Lung (tissue), 11 donors: ENCODE measurements at regions not wholly inside any gene's neighbourhood (a gene's known extent, or its start where the extent isn't known, plus 50 kb on each side); places are given as distances from the start of the nearest gene placed in this dataset.

ENCODE experiments used
- ATAC-seq: fragments of 200-7000 bp; cut with Tn5 transposase; one replicate; pipeline ENCODE4 v1.9.1; 2020; ENCODE audit warnings: moderate number of reproducible peaks; ENCODE audit not compliant: insufficient read depth, low FRiP score
- DNase-seq, 3 donors: peaks; one replicate each; pipeline ENCODE4 v3.0.0-alpha.2; 2013 to 2017
- H3K27ac ChIP-seq, 2 donors: one replicate each; pipeline ENCODE4 v1.5.1; 2013; ENCODE audit warnings: mild to moderate bottlenecking in 2 of 2, moderate library complexity in 2 of 2, control low read depth in 1 of 2, inconsistent platforms in 1 of 2, low read depth in 1 of 2, low read length in 1 of 2
- H3K27me3 ChIP-seq, 3 donors: one replicate each; pipeline ENCODE4 v1.5.1; 2013; ENCODE audit warnings: low read length in 2 of 3; ENCODE audit not compliant: control insufficient read depth in 3 of 3, insufficient read depth in 3 of 3
- H3K36me3 ChIP-seq, 4 donors: one replicate each; pipeline ENCODE4 v1.5.1; 2013; ENCODE audit warnings: low read length in 4 of 4, mild to moderate bottlenecking in 1 of 4, moderate library complexity in 1 of 4; ENCODE audit not compliant: control insufficient read depth in 4 of 4, insufficient read depth in 4 of 4
- H3K4me1 ChIP-seq, 5 donors: one replicate each; pipeline ENCODE4 v1.5.1; 2013; ENCODE audit warnings: low read length in 5 of 5, mild to moderate bottlenecking in 2 of 5, moderate library complexity in 1 of 5; ENCODE audit not compliant: control insufficient read depth in 5 of 5, insufficient read depth in 5 of 5
- H3K4me3 ChIP-seq: one replicate; pipeline ENCODE4 v1.5.1; 2013; ENCODE audit warnings: mild to moderate bottlenecking, control low read depth, moderate library complexity
- H3K9ac ChIP-seq, 2 donors: one replicate each; pipeline ENCODE4 v1.5.1; 2013; ENCODE audit warnings: low read length in 2 of 2, control low read depth in 1 of 2; ENCODE audit not compliant: insufficient read depth in 1 of 2
- H3K9me3 ChIP-seq, 4 donors: one replicate each; pipeline ENCODE4 v1.5.1; 2013; ENCODE audit warnings: low read length in 3 of 4, mild to moderate bottlenecking in 1 of 4, moderate library complexity in 1 of 4; ENCODE audit not compliant: control insufficient read depth in 4 of 4, insufficient read depth in 3 of 4
- WGBS, 2 donors: extraction: QIAGEN DNeasy Blood & Tissue Kit; methylation state at CpG; one replicate each; pipeline ENCODE4 v1.1.7; 2013; 5-methylcytosine and 5-hydroxymethylcytosine counted together
- TF ChIP-seq, protein P1 (sequence below): IDR thresholded peaks from 2 replicates; pipeline ENCODE4 v1.5.1; 2012; ENCODE audit warnings: mild to moderate bottlenecking; ENCODE audit errors: control extremely low read depth, extremely low read depth
- donor health status: control.
- donor health status: control.
- donor health status: Bipolar disorder and iron deficiency.
- donor health status: healthy.
- donor health status: DM: yes; HTN: yes; CAD: no.

DNA sequence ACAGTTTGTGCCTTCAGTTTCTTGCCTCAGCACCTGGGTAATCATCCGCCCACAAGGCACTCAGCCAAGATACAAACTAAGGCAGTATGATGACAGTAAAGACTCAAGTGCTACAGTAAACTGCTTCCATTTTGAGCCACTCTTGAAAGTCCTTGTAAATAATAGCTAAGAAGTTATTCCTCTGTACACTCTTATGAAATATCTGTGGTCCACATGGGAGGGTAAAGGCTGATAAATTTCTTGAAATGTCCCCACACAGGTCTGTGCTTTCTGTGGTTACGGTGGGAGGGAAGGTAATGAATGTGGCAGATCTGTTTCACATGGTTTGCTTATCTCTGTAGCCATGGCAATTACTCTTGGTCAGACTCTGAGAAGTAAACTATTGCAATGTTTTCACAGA, 551.0 kb upstream of the ZWINT start:
- H3K9ac ChIP-seq: no peak overlapping the region
- H3K27ac ChIP-seq: no peak overlapping the region
- H3K9me3 ChIP-seq: no peaks in the 10 kb centered on the region
- ATAC-seq (peak; percentile 50), DNase-seq (peak in 2 of 3 donors; percentile 40 to 60)
- WGBS, 2 donors: 61 to 75% methylated on average over 2 of the region's 2 CpGs
- H3K4me3 ChIP-seq: no peak overlapping the region
- no peaks in the 10 kb centered on the region for H3K27me3 ChIP-seq
- TF ChIP-seq, protein P1, sequence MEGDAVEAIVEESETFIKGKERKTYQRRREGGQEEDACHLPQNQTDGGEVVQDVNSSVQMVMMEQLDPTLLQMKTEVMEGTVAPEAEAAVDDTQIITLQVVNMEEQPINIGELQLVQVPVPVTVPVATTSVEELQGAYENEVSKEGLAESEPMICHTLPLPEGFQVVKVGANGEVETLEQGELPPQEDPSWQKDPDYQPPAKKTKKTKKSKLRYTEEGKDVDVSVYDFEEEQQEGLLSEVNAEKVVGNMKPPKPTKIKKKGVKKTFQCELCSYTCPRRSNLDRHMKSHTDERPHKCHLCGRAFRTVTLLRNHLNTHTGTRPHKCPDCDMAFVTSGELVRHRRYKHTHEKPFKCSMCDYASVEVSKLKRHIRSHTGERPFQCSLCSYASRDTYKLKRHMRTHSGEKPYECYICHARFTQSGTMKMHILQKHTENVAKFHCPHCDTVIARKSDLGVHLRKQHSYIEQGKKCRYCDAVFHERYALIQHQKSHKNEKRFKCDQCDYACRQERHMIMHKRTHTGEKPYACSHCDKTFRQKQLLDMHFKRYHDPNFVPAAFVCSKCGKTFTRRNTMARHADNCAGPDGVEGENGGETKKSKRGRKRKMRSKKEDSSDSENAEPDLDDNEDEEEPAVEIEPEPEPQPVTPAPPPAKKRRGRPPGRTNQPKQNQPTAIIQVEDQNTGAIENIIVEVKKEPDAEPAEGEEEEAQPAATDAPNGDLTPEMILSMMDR: no peak
- peaks cover 0 to 2% (median 0%) of the 10 kb centered on the region in 5 donors for H3K4me1 ChIP-seq
- H3K36me3 ChIP-seq: no peaks in the 10 kb centered on the region

DNA sequence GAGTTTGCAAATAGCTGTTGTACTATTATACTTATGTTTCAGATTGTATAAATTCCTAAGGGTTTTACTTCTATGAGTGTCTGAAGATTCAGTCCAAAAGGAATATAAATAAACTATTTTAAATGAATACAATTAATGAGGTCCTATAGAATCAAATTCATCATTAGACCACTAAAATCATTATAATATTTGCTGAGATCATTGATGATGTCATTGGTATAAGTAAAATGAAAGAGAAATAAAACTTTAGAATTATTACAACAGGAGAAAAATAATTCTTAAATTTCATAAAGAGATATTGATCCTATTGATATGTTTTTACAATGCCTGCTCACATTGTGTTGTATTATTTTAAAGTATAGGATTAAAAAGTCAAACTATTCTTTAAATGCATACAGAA, 544.0 kb upstream of the ZWINT start:
- Histone ChIP-seq H3K4me3 (no peak overlapping the region), H3K27me3 (no peaks in the 10 kb centered on the region), H3K9ac (no peak overlapping the region), H3K4me1 (no peaks in the 10 kb centered on the region), H3K9me3 (no peaks in the 10 kb centered on the region), H3K27ac (no peak overlapping the region), H3K36me3 (no peaks in the 10 kb centered on the region)
- DNase-seq: no peak
- TF ChIP-seq, protein P1: no peak
- no peak for ATAC-seq

DNA sequence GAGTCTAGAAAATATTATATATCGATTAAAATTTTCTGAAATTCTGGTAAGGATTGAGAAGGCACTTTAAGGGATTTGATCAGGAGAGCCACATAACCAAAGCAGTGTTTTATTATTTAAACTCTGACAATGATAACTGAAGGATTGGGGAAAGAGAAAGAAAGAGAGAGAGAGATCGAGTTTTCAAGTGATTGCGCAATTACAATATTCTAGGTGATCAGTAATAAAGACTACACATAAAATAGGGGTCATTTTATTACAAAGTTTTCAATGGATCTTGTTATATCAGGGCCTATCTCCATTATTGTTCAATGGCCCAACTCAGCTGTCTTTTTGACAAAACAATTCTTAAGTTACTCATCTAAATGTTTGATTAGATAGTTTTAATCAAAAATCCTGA, 541.5 kb upstream of the ZWINT start:
- TF ChIP-seq, protein P1: no peak
- H3K27me3 ChIP-seq: no peaks in the 10 kb centered on the region
- no peak overlapping the region for H3K27ac ChIP-seq
- no peaks in the 10 kb centered on the region for H3K9me3 ChIP-seq
- H3K4me3 ChIP-seq: no peak overlapping the region
- ATAC-seq (no peak), DNase-seq (no peak)
- 88 to 94% methylated on average over 3 of the region's 3 CpGs for WGBS, 2 donors
- H3K4me1 ChIP-seq: no peaks in the 10 kb centered on the region
- no peaks in the 10 kb centered on the region for H3K36me3 ChIP-seq
- H3K9ac ChIP-seq: no peak overlapping the region

DNA sequence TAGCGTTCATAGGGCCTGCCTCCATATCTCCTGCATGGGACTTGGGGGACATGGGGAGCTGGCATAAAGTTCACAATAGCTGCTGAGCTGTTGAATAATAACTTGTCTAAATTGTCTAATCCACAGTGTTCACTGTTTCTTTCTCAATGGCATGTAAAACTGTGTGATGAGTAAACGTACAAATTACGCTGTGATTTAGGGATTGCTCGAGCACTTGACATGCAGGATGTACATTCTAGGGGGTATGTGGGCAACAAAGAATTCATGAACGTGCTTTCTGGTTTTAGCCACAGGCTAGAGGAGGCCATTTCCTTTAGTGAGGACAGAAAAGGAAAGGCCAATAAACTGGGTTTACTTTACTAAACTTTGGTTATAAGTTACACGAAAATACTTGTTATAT, 534.2 kb upstream of the ZWINT start:
- Histone ChIP-seq H3K36me3 (no peaks in the 10 kb centered on the region), H3K4me3 (no peak overlapping the region), H3K4me1 (no peaks in the 10 kb centered on the region), H3K9ac (no peak overlapping the region), H3K27ac (no peak overlapping the region), H3K9me3 (no peaks in the 10 kb centered on the region), H3K27me3 (no peaks in the 10 kb centered on the region)
- TF ChIP-seq, protein P1: no peak
- DNase-seq: no peak
- ATAC-seq: no peak
- 55 to 68% methylated on average over 6 of the region's 6 CpGs for WGBS, 2 donors
